Suprapubic skin (tissue), 4 donors: ENCODE measurements at regions not wholly inside any gene's neighbourhood (a gene's known extent, or its start where the extent isn't known, plus 50 kb on each side); places are given as distances from the start of the nearest gene placed in this dataset.

ENCODE experiments used
- DNase-seq, 2 donors: peaks; one replicate each; pipeline ENCODE4 v3.0.0-alpha.2; 2019; ENCODE audit warnings: low spot score in 2 of 2
- H3K27ac ChIP-seq: fragments of 200-600 bp; sonication (generic); one replicate; pipeline ENCODE4 v1.5.1; 2019
- H3K27me3 ChIP-seq: fragments of 200-600 bp; sonication (generic); one replicate; pipeline ENCODE4 v1.5.1; 2019
- H3K36me3 ChIP-seq: fragments of 200-600 bp; sonication (generic); one replicate; pipeline ENCODE4 v1.5.1; 2019
- H3K4me1 ChIP-seq: fragments of 200-600 bp; sonication (generic); one replicate; pipeline ENCODE4 v1.5.1; 2019
- H3K4me3 ChIP-seq: fragments of 200-600 bp; sonication (generic); one replicate; pipeline ENCODE4 v1.5.1; 2019; ENCODE audit warnings: mild to moderate bottlenecking
- H3K9me3 ChIP-seq: fragments of 200-600 bp; sonication (generic); one replicate; pipeline ENCODE4 v1.5.1; 2019
- EP300 ChIP-seq: sonication (generic); formaldehyde crosslinking; IDR thresholded peaks from one replicate; pipeline ENCODE4 v1.6.1; 2017; ENCODE audit warnings: antibody characterized with exemption
- POLR2A ChIP-seq, 2 donors: fragments of 450-650 bp; IDR thresholded peaks; one replicate each; pipeline ENCODE4 v1.6.1; 2017; ENCODE audit warnings: antibody characterized with exemption in 2 of 2, mild to moderate bottlenecking in 2 of 2, moderate library complexity in 2 of 2
- POLR2AphosphoS5 ChIP-seq, 3 donors: sonication (generic); formaldehyde crosslinking; IDR thresholded peaks; one replicate each; pipeline ENCODE4 v1.6.1; 2017; ENCODE audit warnings: antibody characterized with exemption in 3 of 3
- WGBS: methylation state at CpG from one replicate; pipeline ENCODE4 v1.1.5; 2018; 5-methylcytosine and 5-hydroxymethylcytosine counted together
- TF ChIP-seq, protein P1 (sequence below), 2 donors: fragments of 200-600 bp in 1 of 2; fragments of 450-650 bp in 1 of 2; sonication (generic) in 1 of 2; IDR thresholded peaks; one replicate each; pipeline ENCODE4 v1.5.1; 2016 to 2019; ENCODE audit warnings: antibody characterized with exemption in 2 of 2, mild to moderate bottlenecking in 1 of 2, moderate library complexity in 1 of 2

DNA sequence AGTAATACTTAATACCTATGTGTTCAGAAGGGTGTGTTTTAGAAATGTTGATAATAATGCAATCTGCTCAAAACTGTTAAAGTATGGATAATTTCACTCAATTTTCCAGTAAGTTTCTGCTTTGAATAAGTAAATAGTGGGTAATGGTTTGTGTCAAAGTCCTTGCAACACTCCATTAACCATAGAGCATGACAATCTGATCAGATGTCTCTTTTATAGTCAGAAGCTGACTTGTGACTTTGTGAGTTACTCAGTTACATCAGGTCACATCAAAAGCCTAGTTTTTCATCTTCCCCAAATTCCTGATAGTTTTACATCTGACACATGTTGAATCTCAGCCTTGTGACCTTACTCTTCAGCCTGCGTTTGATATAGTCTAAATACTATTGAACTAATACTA lies 338.0 kb downstream of the EFNB2 start:
- Histone ChIP-seq H3K27ac (no peak overlapping the region), H3K4me3 (no peak overlapping the region), H3K9me3 (no peaks in the 10 kb centered on the region), H3K27me3 (no peaks in the 10 kb centered on the region), H3K36me3 (no peaks in the 10 kb centered on the region), H3K4me1 (no peaks in the 10 kb centered on the region)
- no peak for DNase-seq
- 88% methylated on average over 1 of the region's 1 CpG for WGBS
- TF ChIP-seq POLR2A (IDR thresholded peaks at IDR 0.05) (no peak), POLR2AphosphoS5 (IDR thresholded peaks at IDR 0.05) (no peak), EP300 (no peak)
- TF ChIP-seq, protein P1, sequence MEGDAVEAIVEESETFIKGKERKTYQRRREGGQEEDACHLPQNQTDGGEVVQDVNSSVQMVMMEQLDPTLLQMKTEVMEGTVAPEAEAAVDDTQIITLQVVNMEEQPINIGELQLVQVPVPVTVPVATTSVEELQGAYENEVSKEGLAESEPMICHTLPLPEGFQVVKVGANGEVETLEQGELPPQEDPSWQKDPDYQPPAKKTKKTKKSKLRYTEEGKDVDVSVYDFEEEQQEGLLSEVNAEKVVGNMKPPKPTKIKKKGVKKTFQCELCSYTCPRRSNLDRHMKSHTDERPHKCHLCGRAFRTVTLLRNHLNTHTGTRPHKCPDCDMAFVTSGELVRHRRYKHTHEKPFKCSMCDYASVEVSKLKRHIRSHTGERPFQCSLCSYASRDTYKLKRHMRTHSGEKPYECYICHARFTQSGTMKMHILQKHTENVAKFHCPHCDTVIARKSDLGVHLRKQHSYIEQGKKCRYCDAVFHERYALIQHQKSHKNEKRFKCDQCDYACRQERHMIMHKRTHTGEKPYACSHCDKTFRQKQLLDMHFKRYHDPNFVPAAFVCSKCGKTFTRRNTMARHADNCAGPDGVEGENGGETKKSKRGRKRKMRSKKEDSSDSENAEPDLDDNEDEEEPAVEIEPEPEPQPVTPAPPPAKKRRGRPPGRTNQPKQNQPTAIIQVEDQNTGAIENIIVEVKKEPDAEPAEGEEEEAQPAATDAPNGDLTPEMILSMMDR (IDR thresholded peaks at IDR 0.05), result no peak

DNA sequence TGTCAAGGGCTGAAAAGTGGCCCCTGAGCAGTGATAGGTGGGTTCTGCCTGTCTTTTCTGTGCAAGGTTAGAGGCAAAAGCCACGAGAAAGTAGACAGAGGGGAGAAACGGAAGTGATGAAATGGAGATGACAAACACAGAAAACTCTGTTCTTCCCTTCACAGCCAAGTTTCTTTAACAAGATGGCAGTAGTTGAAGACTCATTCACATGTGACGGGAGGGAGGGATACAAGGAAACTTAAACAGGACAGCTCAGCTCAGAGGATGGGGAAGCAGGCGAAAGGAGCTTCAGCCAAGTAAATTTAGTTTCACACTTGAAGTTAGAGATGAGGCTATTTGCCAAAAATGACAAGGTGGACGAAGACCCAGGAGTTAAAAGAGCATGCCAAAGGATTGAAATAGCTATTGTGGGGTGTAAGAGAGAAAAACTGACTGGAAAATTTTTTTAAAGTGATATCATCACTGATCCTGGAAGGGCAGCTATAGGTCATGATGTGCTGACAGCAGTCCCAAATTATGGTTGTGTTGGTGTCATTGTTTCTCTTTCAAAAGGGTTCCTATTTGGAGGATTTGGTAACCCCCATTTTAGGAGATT lies 347.9 kb downstream of the EFNB2 start:
- no peak overlapping the region for H3K4me3 ChIP-seq
- no peaks in the 10 kb centered on the region for H3K27me3 ChIP-seq
- no peak for DNase-seq
- H3K27ac ChIP-seq, result no peak overlapping the region
- 86% methylated on average over 5 of the region's 5 CpGs for WGBS
- TF ChIP-seq, protein P1 (IDR thresholded peaks at IDR 0.05), result no peak
- TF ChIP-seq EP300 (no peak), POLR2A (IDR thresholded peaks at IDR 0.05) (no peak), POLR2AphosphoS5 (IDR thresholded peaks at IDR 0.05) (no peak)
- H3K9me3 ChIP-seq, result no peaks in the 10 kb centered on the region
- H3K36me3 ChIP-seq, result no peaks in the 10 kb centered on the region
- H3K4me1 ChIP-seq, result no peaks in the 10 kb centered on the region

DNA sequence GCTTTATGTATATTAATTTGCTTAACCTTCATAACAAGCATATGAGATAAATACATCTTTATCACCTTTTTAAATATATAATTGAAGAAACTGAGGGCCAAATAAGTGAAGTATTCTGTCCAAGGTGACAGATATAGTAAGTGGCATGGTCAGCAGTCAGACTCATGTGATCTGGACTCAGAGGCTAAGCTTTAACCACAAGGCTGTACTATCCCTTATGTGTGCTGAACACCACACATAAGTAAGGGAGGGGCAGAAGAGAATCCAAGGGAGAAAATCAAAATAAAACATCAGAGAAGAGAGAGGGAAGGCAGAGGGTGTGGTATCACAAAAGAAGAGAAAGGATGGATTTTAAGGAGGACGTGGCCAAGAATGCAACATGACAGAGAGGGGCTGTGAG lies 348.4 kb downstream of the EFNB2 start:
- Histone ChIP-seq H3K4me3 (no peak overlapping the region), H3K9me3 (no peaks in the 10 kb centered on the region), H3K27me3 (no peaks in the 10 kb centered on the region), H3K4me1 (no peaks in the 10 kb centered on the region), H3K27ac (no peak overlapping the region), H3K36me3 (no peaks in the 10 kb centered on the region)
- WGBS, result 84% methylated on average over 1 of the region's 1 CpG
- DNase-seq, result no peak
- TF ChIP-seq, protein P1 (IDR thresholded peaks at IDR 0.05), result no peak
- TF ChIP-seq POLR2AphosphoS5 (IDR thresholded peaks at IDR 0.05) (no peak), POLR2A (IDR thresholded peaks at IDR 0.05) (no peak), EP300 (no peak)

DNA sequence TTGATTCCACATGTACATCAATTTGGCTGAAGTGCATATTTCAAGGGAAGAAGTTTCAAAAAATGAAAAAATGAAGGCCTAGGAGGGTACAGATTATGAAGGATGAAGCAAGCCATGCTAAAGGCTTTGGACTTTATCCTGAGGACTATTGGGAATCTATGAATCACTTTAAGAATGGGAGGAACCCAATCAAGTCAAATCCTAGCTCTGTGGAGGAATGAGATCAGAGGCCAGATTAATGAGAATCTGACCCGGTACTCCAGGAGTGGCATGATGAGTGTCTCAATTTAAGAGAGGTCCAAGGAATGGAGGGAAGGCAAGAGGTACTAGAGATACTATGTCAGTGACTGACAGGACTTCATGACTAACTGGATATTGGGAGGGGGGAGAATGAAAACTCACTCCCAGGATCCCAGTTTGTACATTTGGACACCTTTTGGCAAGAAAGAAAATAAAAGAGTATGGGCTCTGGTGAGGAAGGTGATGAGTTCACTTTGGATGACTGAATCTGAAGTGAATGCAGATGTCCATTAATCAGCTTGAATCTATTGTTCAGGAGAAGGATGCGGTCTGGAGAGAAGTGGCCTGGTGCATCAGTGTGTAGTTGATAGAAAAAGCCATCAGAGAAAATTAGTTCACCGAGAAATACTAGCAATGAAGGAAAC lies 349.0 kb downstream of the EFNB2 start:
- WGBS, result 80% methylated on average over 3 of the region's 3 CpGs
- Histone ChIP-seq H3K27ac (no peak overlapping the region), H3K4me3 (no peak overlapping the region), H3K27me3 (no peaks in the 10 kb centered on the region), H3K4me1 (no peaks in the 10 kb centered on the region), H3K9me3 (no peaks in the 10 kb centered on the region), H3K36me3 (no peaks in the 10 kb centered on the region)
- no peak for DNase-seq
- no peak for TF ChIP-seq POLR2AphosphoS5 (IDR thresholded peaks at IDR 0.05)
- no peak for TF ChIP-seq POLR2A (IDR thresholded peaks at IDR 0.05)
- TF ChIP-seq, protein P1 (IDR thresholded peaks at IDR 0.05), result no peak
- TF ChIP-seq EP300, result no peak

DNA sequence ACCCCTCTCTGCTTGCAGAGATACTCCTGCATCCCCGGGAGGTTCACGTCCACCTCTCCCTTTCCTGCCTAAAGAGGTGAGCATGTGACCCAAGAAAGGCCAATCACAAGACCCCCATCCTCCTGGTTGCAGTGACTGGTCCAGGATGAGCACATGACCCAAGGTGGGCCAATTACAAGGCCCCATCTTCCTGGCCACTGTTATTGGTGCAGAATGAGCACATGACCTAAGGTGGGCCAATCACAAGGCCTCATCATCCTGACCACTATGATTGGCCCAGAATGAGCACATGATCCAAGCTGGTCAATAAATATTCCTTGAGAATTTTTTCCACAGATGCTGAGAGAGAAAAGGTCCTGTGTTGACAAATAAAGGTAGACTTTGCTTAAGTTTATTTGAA lies 350.7 kb downstream of the EFNB2 start:
- no peaks in the 10 kb centered on the region for H3K9me3 ChIP-seq
- H3K27me3 ChIP-seq, result no peaks in the 10 kb centered on the region
- no peaks in the 10 kb centered on the region for H3K4me1 ChIP-seq
- TF ChIP-seq, protein P1 (IDR thresholded peaks at IDR 0.05), result no peak
- TF ChIP-seq POLR2A (IDR thresholded peaks at IDR 0.05) (no peak), POLR2AphosphoS5 (IDR thresholded peaks at IDR 0.05) (no peak), EP300 (no peak)
- no peaks in the 10 kb centered on the region for H3K36me3 ChIP-seq
- H3K27ac ChIP-seq, result no peak overlapping the region
- WGBS, result 100% methylated on average over 2 of the region's 2 CpGs
- no peak overlapping the region for H3K4me3 ChIP-seq
- no peak for DNase-seq
